Upper lobe of right lung (tissue), 1 donor: ENCODE measurements at regions not wholly inside any gene's neighbourhood (a gene's known extent, or its start where the extent isn't known, plus 50 kb on each side); places are given as distances from the start of the nearest gene placed in this dataset.

Experiments used
- ATAC-seq: fragments of 200-7000 bp; cut with Tn5 transposase; one replicate; pipeline ENCODE4 v1.9.1; 2020; ENCODE audit warnings: mild to moderate bottlenecking, moderate library complexity
- DNase-seq: peaks from one replicate; pipeline ENCODE4 v3.0.0-alpha.2; 2020
- H3K27ac ChIP-seq: fragments of 200-600 bp; one replicate; pipeline ENCODE4 v1.8.0; 2022
- H3K27me3 ChIP-seq: fragments of 200-600 bp; one replicate; pipeline ENCODE4 v1.8.0; 2022; ENCODE audit warnings: mild to moderate bottlenecking
- H3K36me3 ChIP-seq: fragments of 200-600 bp; one replicate; pipeline ENCODE4 v1.8.0; 2022
- H3K4me1 ChIP-seq: fragments of 200-600 bp; one replicate; pipeline ENCODE4 v1.8.0; 2022
- H3K4me3 ChIP-seq: fragments of 200-600 bp; one replicate; pipeline ENCODE4 v1.8.0; 2022; ENCODE audit warnings: mild to moderate bottlenecking
- H3K9me3 ChIP-seq: fragments of 200-600 bp; one replicate; pipeline ENCODE4 v1.8.0; 2022
- CTCF ChIP-seq: fragments of 200-600 bp; IDR thresholded peaks from one replicate; pipeline ENCODE4 v1.8.0; 2022; ENCODE audit warnings: antibody characterized with exemption
- intact Hi-C: fragments of 100-400 bp; cut with DNase I; formaldehyde crosslinking; loops from one replicate; pipeline ENCODE4 v1.11.0; 2022
- donor health status: DM: no; HTN: yes; CAD: no; lungs with severe emphysema.

DNA sequence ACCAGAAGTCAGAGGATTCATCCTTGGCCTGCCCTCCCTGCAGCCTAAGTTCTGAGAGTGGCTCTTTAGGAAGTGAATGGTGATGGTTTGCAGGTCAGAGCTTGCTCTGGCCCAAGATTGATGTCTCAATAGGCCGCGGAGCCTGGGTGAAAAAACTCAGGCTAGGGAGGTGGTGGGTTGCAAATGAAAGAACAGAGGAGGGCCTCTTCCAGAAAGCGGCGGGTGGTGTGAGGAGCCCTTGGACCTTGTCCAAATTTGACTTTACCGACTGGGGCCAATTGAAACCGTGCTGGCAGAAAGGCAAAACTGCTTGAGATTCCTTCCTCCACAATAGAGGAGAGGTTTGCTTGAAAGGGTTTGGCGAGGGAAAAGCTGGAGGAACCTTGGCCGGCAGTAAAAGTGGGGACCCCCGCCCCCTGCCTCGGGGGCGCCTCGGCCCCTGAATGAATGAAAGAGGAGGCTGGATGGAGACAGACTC, 331.3 kb downstream of the SEC14L1 start:
- H3K4me1 ChIP-seq, result peaks cover 72% of the 10 kb centered on the region
- peak overlapping the region; percentile 75 for H3K27ac ChIP-seq
- TF ChIP-seq CTCF, result no peak
- H3K9me3 ChIP-seq, result no peaks in the 10 kb centered on the region
- no peaks in the 10 kb centered on the region for H3K36me3 ChIP-seq
- intact Hi-C loops, result no loop called here
- peak; percentile 64 for ATAC-seq
- no peak overlapping the region for H3K4me3 ChIP-seq
- DNase-seq, result peak; percentile 79
- no peaks in the 10 kb centered on the region for H3K27me3 ChIP-seq

DNA sequence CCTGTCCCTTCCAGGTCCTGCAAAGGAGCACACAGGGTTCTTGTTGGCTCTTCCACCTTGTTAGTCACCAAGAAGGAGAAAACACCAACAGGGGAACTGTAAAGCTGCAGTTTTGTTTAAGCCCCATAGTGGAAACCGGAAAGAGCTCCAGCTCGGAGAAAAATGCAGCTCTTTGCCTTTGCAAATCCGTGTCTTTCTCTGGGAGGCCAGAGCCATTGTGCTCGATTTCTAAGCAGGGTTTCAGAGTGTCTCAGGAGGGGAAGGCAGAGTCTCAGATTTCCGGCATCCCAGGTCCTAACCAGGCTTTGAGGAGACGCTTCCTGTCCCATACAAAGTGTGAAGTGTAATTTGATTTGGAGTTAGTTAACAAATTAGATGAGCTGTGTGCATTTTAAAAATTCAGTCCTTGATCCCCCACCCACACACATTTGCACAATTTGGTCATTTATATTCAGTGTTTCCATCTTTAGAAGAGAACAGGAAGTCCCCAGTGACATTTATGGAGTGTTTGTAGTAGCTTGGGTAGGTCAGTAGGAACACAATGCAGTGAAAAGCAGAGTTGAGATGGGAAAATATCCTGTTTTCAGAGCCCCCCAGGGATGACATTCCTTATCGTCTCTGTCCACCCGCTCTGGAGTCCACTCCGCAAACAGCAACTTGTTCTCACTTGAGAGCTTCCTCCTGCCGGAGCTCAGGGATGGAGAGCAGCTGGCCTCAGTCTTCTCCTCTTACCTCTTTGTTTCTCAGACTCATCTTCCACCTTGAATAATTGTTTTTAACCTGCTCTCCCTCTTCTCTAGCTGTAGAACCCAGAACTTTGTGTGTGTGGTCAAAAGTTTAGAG, 331.9 kb downstream of the SEC14L1 start:
- Histone ChIP-seq H3K4me3 (no peak overlapping the region), H3K27me3 (no peaks in the 10 kb centered on the region), H3K36me3 (no peaks in the 10 kb centered on the region), H3K4me1 (peaks cover 71% of the 10 kb centered on the region), H3K27ac (peak overlapping the region; percentile 75), H3K9me3 (no peaks in the 10 kb centered on the region)
- no peak for DNase-seq
- TF ChIP-seq CTCF, result no peak
- intact Hi-C loops, result no loop called here
- ATAC-seq, result peak; percentile 22

- ATAC-seq (no peak), DNase-seq (no peak)
- Histone ChIP-seq H3K36me3 (no peaks in the 10 kb centered on the region), H3K9me3 (no peaks in the 10 kb centered on the region), H3K27ac (no peak overlapping the region), H3K27me3 (no peaks in the 10 kb centered on the region), H3K4me3 (no peak overlapping the region), H3K4me1 (peaks cover 81% of the 10 kb centered on the region)
- TF ChIP-seq CTCF, result no peak
- intact Hi-C loops, result no loop called here
These were observed 333.0 kb downstream of the SEC14L1 start for GRCh38 chr17:77473615-77474226.

DNA sequence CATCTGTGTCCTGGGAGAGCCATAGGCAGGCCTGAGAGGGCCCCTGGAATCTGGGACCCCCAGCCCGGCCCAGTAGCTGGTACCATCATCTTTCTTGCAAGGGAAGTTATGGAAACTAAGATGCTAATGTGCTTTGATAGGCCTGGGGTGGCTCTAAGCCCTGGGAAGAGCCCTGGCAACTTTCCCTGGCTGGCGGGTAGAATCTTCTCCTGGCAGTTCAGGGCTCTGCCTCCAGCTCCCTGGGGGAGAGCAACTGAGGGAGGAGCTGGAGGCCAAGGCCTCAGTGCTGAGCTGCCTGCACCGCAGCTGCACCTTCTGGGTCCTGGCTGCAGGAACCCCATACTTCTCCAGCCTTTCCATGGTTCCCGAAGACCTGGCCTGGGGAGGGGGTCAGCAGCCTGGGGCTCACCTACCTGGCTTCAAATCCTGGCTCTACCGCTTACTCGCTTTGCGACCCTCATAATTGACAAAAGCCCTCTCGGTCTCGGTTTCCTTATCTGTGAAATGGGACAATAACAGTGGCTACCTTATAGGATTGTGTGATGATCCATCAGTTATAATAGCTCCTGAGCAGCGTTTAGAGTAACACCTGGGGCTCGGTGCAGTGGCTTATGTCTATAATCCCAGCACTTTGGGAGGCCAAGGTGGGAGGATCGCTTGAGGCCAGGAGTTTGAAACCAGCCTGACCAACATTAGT, 333.7 kb downstream of the SEC14L1 start:
- H3K27me3 ChIP-seq, result no peaks in the 10 kb centered on the region
- no peaks in the 10 kb centered on the region for H3K9me3 ChIP-seq
- H3K4me3 ChIP-seq, result no peak overlapping the region
- H3K27ac ChIP-seq, result no peak overlapping the region
- DNase-seq (no peak), ATAC-seq (no peak)
- H3K36me3 ChIP-seq, result no peaks in the 10 kb centered on the region
- intact Hi-C loops, result no loop called here
- TF ChIP-seq CTCF, result no peak
- peaks cover 87% of the 10 kb centered on the region for H3K4me1 ChIP-seq

DNA sequence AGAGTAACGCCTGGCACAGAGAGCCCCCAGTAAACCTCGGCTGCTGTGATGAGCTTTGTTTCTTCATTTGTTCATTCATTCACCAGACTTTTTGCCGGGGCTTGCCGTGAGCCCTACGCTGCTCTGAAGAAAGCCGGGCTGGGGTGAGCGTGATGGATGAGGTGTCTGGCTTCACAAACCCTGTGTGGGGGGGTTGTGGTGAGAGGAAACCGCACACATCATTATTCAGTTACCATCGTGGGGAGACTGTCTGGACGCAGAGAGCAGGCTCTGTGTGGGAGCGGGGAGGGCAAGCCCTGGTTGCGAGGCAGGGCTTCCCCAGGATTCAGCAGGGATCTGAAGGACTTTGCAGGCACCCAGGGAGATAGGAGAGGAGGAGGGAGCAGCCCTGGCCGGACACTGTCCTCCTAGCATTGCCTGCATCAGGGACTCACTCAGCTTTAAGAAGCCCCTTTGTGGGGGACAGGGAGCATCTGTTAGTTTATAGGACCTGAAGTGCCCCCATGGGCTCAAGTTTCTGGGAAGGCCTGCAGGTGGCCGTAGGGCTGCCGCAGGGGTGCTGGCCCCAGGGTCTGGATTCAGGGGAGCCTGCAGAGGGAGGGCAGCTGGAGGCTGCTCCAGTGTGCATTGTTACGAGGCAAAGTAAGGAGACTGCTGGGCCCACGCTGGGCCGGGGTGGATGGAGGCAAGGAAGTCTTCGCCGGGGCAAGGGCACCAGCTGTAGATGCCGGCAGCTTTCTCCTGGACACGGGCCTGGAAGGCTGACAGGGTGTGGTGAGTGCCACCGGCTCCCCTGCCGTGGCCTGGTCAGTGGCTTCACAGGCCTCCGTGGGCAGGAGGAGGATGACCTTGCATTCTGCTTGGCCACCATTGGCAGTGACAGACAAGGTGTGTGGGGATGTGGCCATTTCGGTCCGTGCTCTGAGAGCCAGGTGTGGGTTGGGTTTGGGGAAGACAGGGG, 334.5 kb downstream of the SEC14L1 start:
- peaks cover 92% of the 10 kb centered on the region for H3K4me1 ChIP-seq
- no peak overlapping the region for H3K4me3 ChIP-seq
- intact Hi-C loops, result no loop called here
- no peak for DNase-seq
- H3K27me3 ChIP-seq, result no peaks in the 10 kb centered on the region
- no peaks in the 10 kb centered on the region for H3K9me3 ChIP-seq
- TF ChIP-seq CTCF, result no peak
- H3K36me3 ChIP-seq, result no peaks in the 10 kb centered on the region
- H3K27ac ChIP-seq, result no peak overlapping the region
- ATAC-seq, result no peak
